ENCODE measurements at regions not wholly inside any gene's neighbourhood (a gene's known extent, or its start where the extent isn't known, plus 50 kb on each side); places are given as distances from the start of the nearest gene placed in this dataset.

DNA sequence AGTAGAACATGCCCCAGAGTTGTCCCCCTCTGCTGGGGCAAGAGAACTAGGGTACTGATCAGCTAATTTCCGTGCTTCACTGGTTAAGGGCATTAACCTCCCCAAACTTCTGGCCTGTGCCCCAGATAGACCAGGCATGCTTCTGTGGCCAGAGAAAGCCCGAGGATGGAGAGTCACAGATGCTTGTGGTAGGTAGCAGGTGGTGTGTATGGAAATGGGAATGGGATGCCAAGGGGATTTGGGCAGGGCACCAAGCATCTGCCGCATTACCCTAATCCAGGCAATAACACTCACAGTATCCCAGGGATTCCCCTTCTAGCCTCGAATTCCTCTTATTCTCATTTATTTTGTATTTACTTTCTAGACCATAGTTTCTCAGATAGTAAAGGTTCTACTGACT, 124.8 kb upstream of the KLF12 start:
- TF ChIP-seq, protein P1, sequence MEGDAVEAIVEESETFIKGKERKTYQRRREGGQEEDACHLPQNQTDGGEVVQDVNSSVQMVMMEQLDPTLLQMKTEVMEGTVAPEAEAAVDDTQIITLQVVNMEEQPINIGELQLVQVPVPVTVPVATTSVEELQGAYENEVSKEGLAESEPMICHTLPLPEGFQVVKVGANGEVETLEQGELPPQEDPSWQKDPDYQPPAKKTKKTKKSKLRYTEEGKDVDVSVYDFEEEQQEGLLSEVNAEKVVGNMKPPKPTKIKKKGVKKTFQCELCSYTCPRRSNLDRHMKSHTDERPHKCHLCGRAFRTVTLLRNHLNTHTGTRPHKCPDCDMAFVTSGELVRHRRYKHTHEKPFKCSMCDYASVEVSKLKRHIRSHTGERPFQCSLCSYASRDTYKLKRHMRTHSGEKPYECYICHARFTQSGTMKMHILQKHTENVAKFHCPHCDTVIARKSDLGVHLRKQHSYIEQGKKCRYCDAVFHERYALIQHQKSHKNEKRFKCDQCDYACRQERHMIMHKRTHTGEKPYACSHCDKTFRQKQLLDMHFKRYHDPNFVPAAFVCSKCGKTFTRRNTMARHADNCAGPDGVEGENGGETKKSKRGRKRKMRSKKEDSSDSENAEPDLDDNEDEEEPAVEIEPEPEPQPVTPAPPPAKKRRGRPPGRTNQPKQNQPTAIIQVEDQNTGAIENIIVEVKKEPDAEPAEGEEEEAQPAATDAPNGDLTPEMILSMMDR (IDR thresholded peaks at IDR 0.05) = no peak
- no peak for TF ChIP-seq POLR2A (IDR thresholded peaks at IDR 0.05)
